SK-N-SH treated with all-trans-retinoic acid at 6 μM for 48 hours (cell line): ENCODE measurements at regions not wholly inside any gene's neighbourhood (a gene's known extent, or its start where the extent isn't known, plus 50 kb on each side); places are given as distances from the start of the nearest gene placed in this dataset.

Experiments
- ATAC-seq: fragments of 200-7000 bp; cut with Tn5 transposase; 3 replicates; pipeline ENCODE4 v1.9.1; 2020; ENCODE audit warnings: mild to moderate bottlenecking, moderate library complexity
- ARNTL ChIP-seq: fragments of 450-650 bp; formaldehyde crosslinking; IDR thresholded peaks from 2 replicates; pipeline ENCODE4 v1.5.0; 2020; ENCODE audit warnings: low read depth, mild to moderate bottlenecking, moderate library complexity, borderline replicate concordance
- BACH2 ChIP-seq: fragments of 250-450 bp; sonication (Bioruptor Pico); IDR thresholded peaks from 2 replicates; pipeline ENCODE4 v1.9.0; 2021; ENCODE audit warnings: mild to moderate bottlenecking, borderline replicate concordance
- CSDC2 ChIP-seq: fragments of 250-450 bp; sonication (Bioruptor Pico); IDR thresholded peaks from 2 replicates; pipeline ENCODE4 v1.5.0; 2020; ENCODE audit warnings: mild to moderate bottlenecking, moderate library complexity
- ESRRG ChIP-seq: fragments of 250-450 bp; sonication (Bioruptor Pico); IDR thresholded peaks from 2 replicates; pipeline ENCODE4 v1.6.1; 2021; ENCODE audit warnings: mild to moderate bottlenecking
- GLIS3 ChIP-seq: fragments of 250-450 bp; sonication (Bioruptor Pico); IDR thresholded peaks from 2 replicates; pipeline ENCODE4 v1.5.0; 2020; ENCODE audit warnings: mild to moderate bottlenecking, moderate library complexity
- ISL1 ChIP-seq: fragments of 250-450 bp; sonication (Bioruptor Pico); IDR thresholded peaks from 2 replicates; pipeline ENCODE4 v2.1.2; 2022; ENCODE audit warnings: mild to moderate bottlenecking, moderate library complexity
- OSR1 ChIP-seq: fragments of 250-450 bp; sonication (Bioruptor Pico); IDR thresholded peaks from 2 replicates; pipeline ENCODE4 v1.8.0; 2022; ENCODE audit warnings: moderate library complexity, mild to moderate bottlenecking, inconsistent platforms
- PPARA ChIP-seq: fragments of 250-450 bp; sonication (Bioruptor Pico); IDR thresholded peaks from 2 replicates; pipeline ENCODE4 v1.5.0; 2020; ENCODE audit warnings: mild to moderate bottlenecking, borderline replicate concordance
- RARB ChIP-seq: fragments of 250-450 bp; sonication (Bioruptor Pico); IDR thresholded peaks from 2 replicates; pipeline ENCODE4 v1.8.0; 2021; ENCODE audit warnings: mild to moderate bottlenecking, moderate library complexity
- SNAI2 ChIP-seq: fragments of 250-450 bp; sonication (Bioruptor Pico); IDR thresholded peaks from 2 replicates; pipeline ENCODE4 v1.5.0; 2020; ENCODE audit warnings: mild to moderate bottlenecking, moderate library complexity
- TCF4 ChIP-seq: fragments of 250-450 bp; sonication (Bioruptor Pico); IDR thresholded peaks from 2 replicates; pipeline ENCODE4 v1.8.0; 2021; ENCODE audit warnings: mild to moderate bottlenecking, moderate library complexity, borderline replicate concordance
- TOX ChIP-seq: fragments of 250-450 bp; sonication (Bioruptor Pico); IDR thresholded peaks from 2 replicates; pipeline ENCODE4 v1.8.0; 2021; ENCODE audit warnings: mild to moderate bottlenecking, moderate library complexity, borderline replicate concordance
- TSHZ2 ChIP-seq: fragments of 250-450 bp; sonication (Bioruptor Pico); IDR thresholded peaks from 2 replicates; pipeline ENCODE4 v1.5.0; 2020; ENCODE audit warnings: mild to moderate bottlenecking, moderate library complexity
- ZC3H10 ChIP-seq: fragments of 250-450 bp; sonication (Bioruptor Pico); IDR thresholded peaks from 2 replicates; pipeline ENCODE4 v1.5.1; 2021; ENCODE audit warnings: mild to moderate bottlenecking, moderate library complexity
- ZFP3 ChIP-seq: fragments of 250-450 bp; sonication (Bioruptor Pico); IDR thresholded peaks from 2 replicates; pipeline ENCODE4 v1.5.0; 2020; ENCODE audit warnings: mild to moderate bottlenecking, moderate library complexity
- ZFP30 ChIP-seq: fragments of 450-650 bp; formaldehyde crosslinking; IDR thresholded peaks from 2 replicates; pipeline ENCODE4 v1.5.0; 2022; ENCODE audit warnings: mild to moderate bottlenecking, moderate library complexity
- ZNF565 ChIP-seq: fragments of 450-650 bp; formaldehyde crosslinking; conservative IDR thresholded peaks from 2 replicates; pipeline ENCODE4 v1.5.0; 2020; ENCODE audit warnings: low read depth, mild to moderate bottlenecking, moderate library complexity
- ZNF70 ChIP-seq: fragments of 450-650 bp; formaldehyde crosslinking; IDR thresholded peaks from 2 replicates; pipeline ENCODE4 v1.5.0; 2020; ENCODE audit warnings: mild to moderate bottlenecking, moderate library complexity
- ZNF8 ChIP-seq: fragments of 450-650 bp; formaldehyde crosslinking; IDR thresholded peaks from 2 replicates; pipeline ENCODE4 v1.5.0; 2020; ENCODE audit warnings: mild to moderate bottlenecking, moderate library complexity
- TF ChIP-seq, protein P1 (sequence below): fragments of 250-450 bp; sonication (Bioruptor Pico); IDR thresholded peaks from 2 replicates; pipeline ENCODE4 v1.5.1; 2021; ENCODE audit warnings: mild to moderate bottlenecking, moderate library complexity
- TF ChIP-seq, protein P2 (sequence below): fragments of 250-450 bp; sonication (Bioruptor Pico); IDR thresholded peaks from 2 replicates; pipeline ENCODE4 v1.5.1; 2020; ENCODE audit warnings: low read depth, mild to moderate bottlenecking, moderate library complexity
- TF ChIP-seq, protein P3 (sequence below): fragments of 250-450 bp; sonication (Bioruptor Pico); IDR thresholded peaks from 2 replicates; pipeline ENCODE4 v1.8.0; 2021; ENCODE audit warnings: low read depth, mild to moderate bottlenecking, moderate library complexity, borderline replicate concordance
- TF ChIP-seq, protein P4 (sequence below): fragments of 250-450 bp; sonication (Bioruptor Pico); IDR thresholded peaks from 2 replicates; pipeline ENCODE4 v1.8.0; 2020; ENCODE audit warnings: mild to moderate bottlenecking, moderate library complexity, borderline replicate concordance

GRCh38 chr7:138299066-138299465, 161.0 kb upstream of the TRIM24 start (continued):
- TF ChIP-seq, protein P1, sequence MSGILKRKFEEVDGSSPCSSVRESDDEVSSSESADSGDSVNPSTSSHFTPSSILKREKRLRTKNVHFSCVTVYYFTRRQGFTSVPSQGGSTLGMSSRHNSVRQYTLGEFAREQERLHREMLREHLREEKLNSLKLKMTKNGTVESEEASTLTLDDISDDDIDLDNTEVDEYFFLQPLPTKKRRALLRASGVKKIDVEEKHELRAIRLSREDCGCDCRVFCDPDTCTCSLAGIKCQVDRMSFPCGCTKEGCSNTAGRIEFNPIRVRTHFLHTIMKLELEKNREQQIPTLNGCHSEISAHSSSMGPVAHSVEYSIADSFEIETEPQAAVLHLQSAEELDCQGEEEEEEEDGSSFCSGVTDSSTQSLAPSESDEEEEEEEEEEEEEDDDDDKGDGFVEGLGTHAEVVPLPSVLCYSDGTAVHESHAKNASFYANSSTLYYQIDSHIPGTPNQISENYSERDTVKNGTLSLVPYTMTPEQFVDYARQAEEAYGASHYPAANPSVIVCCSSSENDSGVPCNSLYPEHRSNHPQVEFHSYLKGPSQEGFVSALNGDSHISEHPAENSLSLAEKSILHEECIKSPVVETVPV: no peak

DNA sequence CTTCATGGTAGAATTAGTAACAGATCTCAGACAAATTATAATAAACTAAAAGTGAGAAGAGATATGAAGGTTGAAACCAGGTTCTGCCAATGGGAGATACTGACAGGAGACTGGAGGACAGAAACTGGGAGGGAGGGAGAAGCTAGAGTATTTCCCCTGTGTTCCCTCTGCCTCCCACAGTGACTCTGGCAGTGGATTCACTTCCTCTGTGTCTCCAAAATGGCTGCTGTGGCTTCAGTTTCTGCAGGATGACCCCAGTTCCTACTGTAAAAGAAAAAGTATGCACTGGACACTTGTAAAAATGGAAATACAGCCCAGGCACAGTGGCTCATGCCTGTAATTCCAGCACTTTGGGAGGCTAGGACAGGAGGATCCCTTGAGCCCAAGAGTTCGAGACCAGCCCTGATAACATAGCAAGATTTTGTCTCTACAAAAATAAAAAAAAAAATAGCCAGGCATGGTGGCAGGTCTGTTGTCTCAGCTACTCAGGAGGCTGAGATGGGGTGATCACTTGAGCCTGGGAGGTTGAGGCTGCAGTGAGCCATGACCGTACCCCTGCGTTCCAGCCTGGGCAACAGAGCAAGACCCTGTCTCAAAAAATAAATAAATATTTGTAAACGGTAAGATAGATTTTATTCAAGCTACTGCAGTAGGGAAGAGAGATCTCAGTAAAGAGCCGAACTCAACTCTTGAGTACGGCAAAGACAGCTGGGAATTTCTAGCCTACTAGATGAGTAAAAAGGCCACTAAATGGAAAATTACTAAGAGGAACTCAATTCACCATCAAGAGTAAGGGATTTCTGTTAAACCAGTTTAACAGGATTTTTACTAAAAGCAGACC, 156.6 kb upstream of the TRIM24 start:
- TF ChIP-seq ZNF565 (CRISPR knock-in tag) (no peak), ZC3H10 (no peak), RARB (CRISPR knock-in tag) (no peak), ZFP3 (CRISPR knock-in tag) (no peak), ESRRG (no peak), PPARA (CRISPR knock-in tag) (no peak), ZNF8 (CRISPR knock-in tag) (no peak), TSHZ2 (CRISPR knock-in tag) (no peak), OSR1 (CRISPR knock-in tag) (no peak), TCF4 (CRISPR knock-in tag) (no peak), TOX (CRISPR knock-in tag) (no peak), SNAI2 (CRISPR knock-in tag) (no peak), ZNF70 (CRISPR knock-in tag) (no peak), ISL1 (CRISPR knock-in tag) (no peak)
- TF ChIP-seq, protein P1: no peak
- ATAC-seq: no peak

GRCh38 chr7:138304071-138304320, 156.1 kb upstream of the TRIM24 start:
- TF ChIP-seq GLIS3 (no peak), ZFP30 (CRISPR knock-in tag) (no peak), TSHZ2 (CRISPR knock-in tag) (no peak), ZC3H10 (no peak), BACH2 (CRISPR knock-in tag) (no peak), ISL1 (CRISPR knock-in tag) (no peak), ZNF70 (CRISPR knock-in tag) (no peak), ESRRG (no peak), CSDC2 (CRISPR knock-in tag) (no peak), TCF4 (CRISPR knock-in tag) (no peak), SNAI2 (CRISPR knock-in tag) (no peak), OSR1 (CRISPR knock-in tag) (no peak), ZNF8 (CRISPR knock-in tag) (no peak), PPARA (CRISPR knock-in tag) (no peak), RARB (CRISPR knock-in tag) (no peak), ARNTL (CRISPR knock-in tag) (no peak), ZFP3 (CRISPR knock-in tag) (no peak)
- TF ChIP-seq, protein P2, sequence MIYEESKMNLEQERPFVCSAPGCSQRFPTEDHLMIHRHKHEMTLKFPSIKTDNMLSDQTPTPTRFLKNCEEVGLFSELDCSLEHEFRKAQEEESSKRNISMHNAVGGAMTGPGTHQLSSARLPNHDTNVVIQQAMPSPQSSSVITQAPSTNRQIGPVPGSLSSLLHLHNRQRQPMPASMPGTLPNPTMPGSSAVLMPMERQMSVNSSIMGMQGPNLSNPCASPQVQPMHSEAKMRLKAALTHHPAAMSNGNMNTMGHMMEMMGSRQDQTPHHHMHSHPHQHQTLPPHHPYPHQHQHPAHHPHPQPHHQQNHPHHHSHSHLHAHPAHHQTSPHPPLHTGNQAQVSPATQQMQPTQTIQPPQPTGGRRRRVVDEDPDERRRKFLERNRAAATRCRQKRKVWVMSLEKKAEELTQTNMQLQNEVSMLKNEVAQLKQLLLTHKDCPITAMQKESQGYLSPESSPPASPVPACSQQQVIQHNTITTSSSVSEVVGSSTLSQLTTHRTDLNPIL (CRISPR knock-in tag): no peak
- TF ChIP-seq, protein P3, sequence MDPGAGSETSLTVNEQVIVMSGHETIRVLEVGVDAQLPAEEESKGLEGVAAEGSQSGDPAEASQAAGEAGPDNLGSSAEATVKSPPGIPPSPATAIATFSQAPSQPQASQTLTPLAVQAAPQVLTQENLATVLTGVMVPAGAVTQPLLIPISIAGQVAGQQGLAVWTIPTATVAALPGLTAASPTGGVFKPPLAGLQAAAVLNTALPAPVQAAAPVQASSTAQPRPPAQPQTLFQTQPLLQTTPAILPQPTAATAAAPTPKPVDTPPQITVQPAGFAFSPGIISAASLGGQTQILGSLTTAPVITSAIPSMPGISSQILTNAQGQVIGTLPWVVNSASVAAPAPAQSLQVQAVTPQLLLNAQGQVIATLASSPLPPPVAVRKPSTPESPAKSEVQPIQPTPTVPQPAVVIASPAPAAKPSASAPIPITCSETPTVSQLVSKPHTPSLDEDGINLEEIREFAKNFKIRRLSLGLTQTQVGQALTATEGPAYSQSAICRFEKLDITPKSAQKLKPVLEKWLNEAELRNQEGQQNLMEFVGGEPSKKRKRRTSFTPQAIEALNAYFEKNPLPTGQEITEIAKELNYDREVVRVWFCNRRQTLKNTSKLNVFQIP (CRISPR knock-in tag): no peak
- TF ChIP-seq, protein P4, sequence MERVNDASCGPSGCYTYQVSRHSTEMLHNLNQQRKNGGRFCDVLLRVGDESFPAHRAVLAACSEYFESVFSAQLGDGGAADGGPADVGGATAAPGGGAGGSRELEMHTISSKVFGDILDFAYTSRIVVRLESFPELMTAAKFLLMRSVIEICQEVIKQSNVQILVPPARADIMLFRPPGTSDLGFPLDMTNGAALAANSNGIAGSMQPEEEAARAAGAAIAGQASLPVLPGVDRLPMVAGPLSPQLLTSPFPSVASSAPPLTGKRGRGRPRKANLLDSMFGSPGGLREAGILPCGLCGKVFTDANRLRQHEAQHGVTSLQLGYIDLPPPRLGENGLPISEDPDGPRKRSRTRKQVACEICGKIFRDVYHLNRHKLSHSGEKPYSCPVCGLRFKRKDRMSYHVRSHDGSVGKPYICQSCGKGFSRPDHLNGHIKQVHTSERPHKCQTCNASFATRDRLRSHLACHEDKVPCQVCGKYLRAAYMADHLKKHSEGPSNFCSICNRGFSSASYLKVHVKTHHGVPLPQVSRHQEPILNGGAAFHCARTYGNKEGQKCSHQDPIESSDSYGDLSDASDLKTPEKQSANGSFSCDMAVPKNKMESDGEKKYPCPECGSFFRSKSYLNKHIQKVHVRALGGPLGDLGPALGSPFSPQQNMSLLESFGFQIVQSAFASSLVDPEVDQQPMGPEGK (CRISPR knock-in tag): no peak
- TF ChIP-seq, all 23 proteins: peak for 0

More at GRCh38 chr7:138304071-138304320, 156.1 kb upstream of the TRIM24 start:
- ATAC-seq: no peak
